HG03064 (cell line): ENCODE measurements at regions not wholly inside any gene's neighbourhood (a gene's known extent, or its start where the extent isn't known, plus 50 kb on each side); places are given as distances from the start of the nearest gene placed in this dataset.
"Not testable (repeated sequence)": the region's sequence is repeated elsewhere in the genome, so short reads cannot be mapped to it uniquely, and the experiment has no call there.

Source experiments
- ATAC-seq: cut with Tn5 transposase; IDR thresholded peaks from one replicate; pipeline ENCODE4 v1.9.1; 2021; ENCODE audit warnings: low read depth; ENCODE audit not compliant: unreplicated experiment

- ATAC-seq: no peak
Measured at GRCh38 chr18:47682876-47683275, 247.6 kb downstream of the SMAD2 start.

DNA sequence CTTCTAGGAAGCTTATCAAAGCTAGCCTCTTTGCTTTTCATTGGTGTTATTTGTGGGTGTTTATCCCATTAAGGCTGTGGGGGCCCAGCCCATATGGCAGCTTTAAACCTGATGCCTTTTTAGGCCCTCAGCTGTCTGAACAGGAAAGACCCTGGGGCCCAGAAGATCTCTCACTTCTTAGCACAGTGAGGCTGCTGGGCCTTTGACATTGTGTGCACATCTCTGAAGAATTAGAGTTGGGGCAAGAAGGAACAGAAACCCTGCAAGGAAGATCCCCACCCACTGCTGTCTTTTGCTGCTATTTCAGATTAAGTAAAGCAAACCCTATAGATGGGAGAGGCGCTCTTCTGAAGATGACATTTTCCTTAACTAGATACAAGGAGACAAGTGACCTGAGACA, 250.0 kb downstream of the SMAD2 start:
- no peak for ATAC-seq

DNA sequence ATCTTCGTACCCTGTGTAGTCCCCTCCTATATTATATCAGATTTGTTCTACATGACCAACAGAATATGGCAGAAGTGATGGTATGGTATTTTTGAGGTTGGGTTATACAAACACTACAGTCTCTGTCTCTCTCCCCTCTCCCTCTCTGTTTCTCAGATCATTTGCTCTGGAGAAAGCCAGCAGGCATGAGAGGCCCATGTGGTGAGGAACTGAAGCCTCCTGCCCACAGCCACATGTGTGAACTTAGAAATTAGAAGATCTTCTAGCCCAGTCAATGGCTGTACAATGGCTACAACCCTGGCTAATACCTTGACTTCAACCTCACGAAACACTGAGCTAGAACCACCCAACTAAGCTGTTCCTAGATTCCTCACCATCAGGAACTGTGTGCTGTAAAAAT, 250.6 kb downstream of the SMAD2 start:
- no peak for ATAC-seq

- ATAC-seq: no peak
Measured at GRCh38 chr18:47677952-47678351, 252.5 kb downstream of the SMAD2 start.

DNA sequence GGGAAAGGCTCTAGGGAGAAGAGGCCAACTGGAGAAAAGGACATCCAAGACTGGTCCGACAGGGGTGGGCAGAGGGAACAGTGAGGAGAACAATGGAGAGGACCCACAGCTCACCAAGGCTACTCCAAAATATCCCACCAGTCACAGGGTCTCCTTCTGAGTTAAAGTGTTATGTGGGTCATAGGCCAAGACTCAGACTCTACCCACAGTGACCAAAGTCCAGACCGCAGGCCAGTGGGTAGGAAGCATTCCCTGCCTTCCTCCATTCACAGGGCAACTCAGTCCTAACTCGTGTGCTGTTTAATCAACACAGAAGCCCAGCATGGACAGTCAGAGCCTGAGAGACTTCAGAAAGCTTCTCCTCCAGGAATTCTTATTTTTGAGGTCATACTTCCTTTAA, 260.6 kb downstream of the SMAD2 start:
- ATAC-seq: no peak

DNA sequence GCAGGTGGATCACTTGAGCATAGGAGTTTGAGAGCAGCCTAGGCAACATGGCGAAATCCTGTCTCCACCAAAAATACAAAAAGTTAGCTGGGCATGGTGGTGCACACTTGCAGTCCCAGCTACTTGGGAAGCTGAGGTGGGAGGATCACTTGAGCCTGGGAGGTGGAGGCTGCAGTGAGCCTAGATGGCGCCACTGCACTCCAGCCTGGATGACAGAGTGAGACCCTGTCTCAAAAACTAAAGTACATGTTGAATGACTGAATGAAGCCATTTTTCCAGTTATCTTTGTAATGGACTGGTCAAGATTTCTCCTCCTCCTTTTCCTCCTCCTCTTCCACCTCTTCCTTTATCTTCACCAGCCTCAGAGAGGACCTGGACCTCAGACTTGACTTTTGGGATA, 272.0 kb downstream of the SMAD2 start:
- no peak for ATAC-seq

- no peak for ATAC-seq
Measured at GRCh38 chr18:47654988-47655387, 275.5 kb downstream of the SMAD2 start.

DNA sequence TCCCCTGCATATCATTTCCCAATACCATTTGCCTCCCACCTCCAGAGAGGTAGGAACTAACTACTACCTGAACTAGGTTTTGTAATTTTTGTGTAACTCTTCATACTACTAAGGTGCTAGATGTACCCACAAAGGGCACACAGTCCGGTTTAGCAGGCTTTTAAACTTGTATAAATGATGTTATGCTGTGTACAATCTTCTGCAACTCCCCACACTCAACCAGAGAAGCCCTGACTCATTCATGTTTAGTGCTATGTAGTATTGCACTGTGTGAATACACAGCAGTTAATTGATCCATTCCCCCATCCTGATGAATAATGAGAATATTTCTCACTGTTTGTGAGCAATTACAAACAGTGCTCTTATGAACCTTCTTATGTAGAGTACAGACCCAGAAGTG, 285.6 kb downstream of the SMAD2 start:
- no peak for ATAC-seq

GRCh38 chr18:47637551-47637950, 292.9 kb downstream of the SMAD2 start:
- not testable (repeated sequence) for ATAC-seq

GRCh38 chr18:47635416-47635815, 295.0 kb downstream of the SMAD2 start:
- no peak for ATAC-seq

DNA sequence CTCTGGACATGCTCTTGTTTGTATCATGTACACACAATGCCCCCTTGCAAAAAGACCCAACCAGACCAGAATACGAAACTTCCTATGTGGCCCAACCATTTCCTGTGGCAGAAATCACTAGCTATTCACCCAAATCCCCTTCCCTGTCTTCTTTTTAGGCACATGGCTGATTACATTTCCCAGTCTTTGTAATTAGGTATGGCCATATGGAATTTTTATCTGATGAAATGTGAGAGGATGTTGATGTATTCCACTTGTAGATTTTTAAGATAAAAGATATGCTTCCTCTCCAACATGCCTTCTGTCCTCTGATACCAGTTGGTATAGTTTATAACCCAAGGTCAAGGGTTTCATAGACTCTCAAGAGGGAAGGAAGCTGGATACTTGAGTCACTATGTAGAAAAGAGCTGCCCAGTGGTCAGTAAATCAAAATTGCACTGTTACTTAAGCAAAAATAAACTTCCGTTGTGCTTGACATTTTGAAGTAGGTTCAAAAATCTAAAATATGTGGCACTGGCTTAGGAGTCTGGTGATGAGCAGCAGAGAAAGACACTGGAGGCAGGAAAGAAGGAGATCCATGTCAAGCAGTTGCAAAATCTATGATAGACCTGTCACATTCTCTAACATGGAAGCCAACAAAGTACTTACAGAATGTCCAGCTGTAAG, 297.4 kb downstream of the SMAD2 start:
- ATAC-seq: no peak

GRCh38 chr18:47628893-47629292, 301.6 kb downstream of the SMAD2 start:
- no peak for ATAC-seq

DNA sequence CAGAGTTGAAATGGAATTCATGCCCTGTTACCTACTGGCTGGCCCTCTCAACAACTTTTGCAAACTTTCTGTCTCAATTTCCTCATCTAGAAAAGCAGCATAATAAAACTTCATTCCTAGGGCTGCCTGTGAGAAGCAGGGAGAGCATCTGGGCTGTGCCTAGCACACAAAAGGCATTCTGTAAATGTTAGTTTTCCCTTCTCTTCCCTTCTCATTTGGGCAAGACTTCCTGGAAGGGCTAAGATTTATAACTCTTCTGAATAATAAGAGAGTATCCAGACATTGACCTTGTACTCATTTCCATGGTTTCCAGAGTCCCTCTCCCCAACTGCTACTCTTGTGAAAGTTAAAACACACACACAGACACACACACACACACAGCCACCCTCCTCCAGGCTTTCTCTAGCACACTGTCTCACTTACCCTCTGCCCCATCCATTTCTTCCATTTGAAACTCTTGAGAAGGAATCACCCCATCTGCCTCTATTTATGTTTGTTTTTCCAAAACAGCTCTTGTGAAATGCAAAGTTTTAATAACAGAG, 302.1 kb downstream of the SMAD2 start:
- ATAC-seq: no peak

- ATAC-seq: no peak
Measured at GRCh38 chr18:47627030-47627429, 303.4 kb downstream of the SMAD2 start.

DNA sequence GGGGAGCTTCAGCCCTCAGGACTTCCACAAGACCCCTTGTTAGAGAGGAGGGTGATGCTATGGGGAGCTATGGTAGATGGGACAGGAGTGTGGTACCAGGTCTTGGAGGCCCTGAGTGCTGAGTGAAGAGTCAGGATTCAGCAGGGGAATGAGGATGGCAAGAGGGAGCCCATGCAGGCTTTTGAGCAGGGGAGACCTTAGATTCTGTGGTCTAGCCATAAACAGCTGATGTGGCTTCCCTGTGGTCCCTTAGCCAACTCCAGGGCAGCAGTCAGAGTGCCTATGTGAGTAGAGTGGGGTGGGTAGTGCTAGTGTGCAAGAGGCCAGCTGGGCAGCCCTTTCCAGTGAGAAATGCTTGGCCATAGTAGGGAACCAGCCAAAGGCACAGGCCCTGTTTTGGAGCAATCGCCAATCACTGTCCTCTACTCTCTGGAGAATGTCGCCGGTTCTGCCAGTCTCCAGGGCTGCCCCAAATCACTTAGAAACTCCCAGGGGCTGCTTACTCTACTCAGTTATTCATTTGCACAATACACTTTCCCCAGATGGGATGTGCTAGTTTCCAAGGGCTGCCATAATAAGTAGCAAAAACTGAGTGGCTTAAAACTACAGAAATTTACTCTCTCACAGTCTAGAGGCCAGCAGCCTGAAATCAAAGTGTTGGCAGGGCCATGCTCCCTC, 310.5 kb downstream of the SMAD2 start:
- ATAC-seq: no peak

DNA sequence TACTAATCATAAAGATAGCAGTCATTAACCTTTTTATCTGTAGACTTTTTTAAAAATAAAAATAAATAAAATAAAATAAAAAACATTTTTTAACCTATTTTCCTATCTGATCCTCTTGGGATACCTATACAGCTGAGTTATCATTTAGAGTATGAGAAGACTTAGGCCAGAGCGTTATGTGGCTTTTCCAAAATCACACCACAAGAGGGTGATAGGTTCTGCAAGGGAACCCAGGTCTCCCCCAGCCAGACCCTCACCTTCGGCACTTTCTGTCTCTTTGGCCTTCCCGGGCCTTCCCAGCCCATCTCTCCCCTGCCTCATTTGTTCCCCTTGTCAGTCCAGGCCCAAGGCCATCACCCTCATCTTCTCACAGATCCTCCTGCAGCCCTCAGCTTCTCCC, 311.7 kb downstream of the SMAD2 start:
- no peak for ATAC-seq

GRCh38 chr18:47615043-47615442, 315.4 kb downstream of the SMAD2 start:
- no peak for ATAC-seq

DNA sequence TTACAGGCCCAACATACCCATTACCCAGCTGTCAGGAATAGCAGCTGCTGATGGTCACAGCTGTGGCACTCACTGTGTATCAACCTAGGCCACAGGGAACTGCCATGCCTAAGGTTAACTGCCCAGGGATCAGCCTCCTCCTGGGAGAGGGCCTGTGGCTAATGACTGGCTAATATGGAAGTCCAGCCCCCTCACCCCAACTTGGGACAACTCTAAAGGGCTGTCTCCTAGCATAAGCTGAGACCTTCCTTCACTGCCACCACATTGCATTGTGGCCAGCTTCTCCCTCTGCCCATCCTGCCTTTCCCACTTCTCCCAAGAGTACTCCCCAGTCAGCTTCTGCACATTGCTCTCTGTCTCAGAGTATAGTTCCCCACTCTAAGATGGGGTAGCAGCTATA, 316.5 kb downstream of the SMAD2 start:
- ATAC-seq: no peak

- ATAC-seq: no peak
Measured at GRCh38 chr18:47611649-47612048, 318.8 kb downstream of the SMAD2 start.

DNA sequence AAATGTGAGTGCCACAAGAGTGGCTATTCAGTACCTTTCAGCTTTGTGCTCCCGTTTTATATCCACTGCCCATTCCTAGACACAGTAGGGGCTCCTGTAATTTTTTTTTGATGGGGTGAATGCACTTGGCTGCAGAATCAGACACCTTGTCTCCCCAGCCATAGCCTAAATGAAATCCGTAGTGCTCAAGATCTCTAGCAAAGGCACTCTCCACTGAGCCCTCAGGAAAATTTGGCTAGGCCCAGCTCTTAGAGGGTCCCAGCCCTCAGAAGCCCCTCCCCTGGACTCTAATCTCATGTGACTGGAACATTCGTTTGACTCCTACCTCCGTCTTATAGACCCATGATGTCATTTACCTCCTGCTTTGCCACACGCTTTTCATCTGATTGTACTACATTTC, 323.9 kb downstream of the SMAD2 start:
- no peak for ATAC-seq

- ATAC-seq: no peak
Measured at GRCh38 chr18:47605093-47605492, 325.4 kb downstream of the SMAD2 start.

DNA sequence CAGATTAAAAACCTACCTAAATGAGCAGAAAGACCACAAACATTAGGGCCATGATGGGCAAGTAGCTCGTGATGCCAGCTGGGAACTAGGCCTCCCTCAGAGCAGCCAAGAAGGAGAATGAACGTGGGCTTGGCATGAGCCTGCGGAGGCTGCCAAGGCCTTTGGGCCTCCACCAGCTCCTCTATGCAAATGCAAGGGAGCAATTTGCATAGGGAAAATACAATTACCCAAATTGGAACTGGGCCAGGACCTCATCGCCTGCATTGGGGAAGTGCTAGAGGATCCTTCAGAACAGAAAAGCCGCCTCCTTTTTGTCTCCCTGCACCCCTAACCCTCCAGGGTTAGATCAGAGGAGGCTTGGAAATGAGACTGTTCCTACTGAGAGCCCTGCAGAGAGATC, 326.4 kb downstream of the SMAD2 start:
- no peak for ATAC-seq
